Mucosa of gallbladder (tissue), 1 donor: ENCODE measurements at regions not wholly inside any gene's neighbourhood (a gene's known extent, or its start where the extent isn't known, plus 50 kb on each side); places are given as distances from the start of the nearest gene placed in this dataset.
"Not testable (repeated sequence)": the region's sequence is repeated elsewhere in the genome, so short reads cannot be mapped to it uniquely, and the experiment has no call there.

Source experiments
- DNase-seq: peaks from one replicate; pipeline ENCODE4 v3.0.0-alpha.2; 2020; ENCODE audit warnings: low spot score
- donor health status: DM: no; HTN: no; CAD: no.

GRCh38 chr9:115400796-115401195 lies 282.8 kb upstream of the TNC start:
- DNase-seq = no peak

- DNase-seq = no peak
Measured at GRCh38 chr9:115401756-115402327, 283.9 kb upstream of the TNC start.

DNA sequence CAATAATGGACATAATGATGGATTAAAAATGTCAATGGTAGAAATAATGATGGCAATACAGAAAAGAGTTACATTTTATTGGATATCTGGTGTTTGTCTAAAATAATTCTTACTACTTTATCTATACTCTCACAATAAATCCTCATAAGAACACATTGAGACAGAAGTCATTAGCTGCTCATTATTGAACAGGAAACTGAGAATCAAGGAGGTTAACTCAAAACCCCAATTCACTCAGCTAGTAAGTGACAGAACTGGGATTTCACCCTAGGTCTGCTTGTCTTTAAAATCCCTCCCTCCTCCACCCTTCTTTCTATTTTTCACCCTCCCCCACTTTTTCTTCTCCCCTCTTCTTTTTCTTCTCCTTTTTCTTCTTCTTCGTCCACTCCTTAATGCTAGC lies 285.8 kb upstream of the TNC start:
- no peak for DNase-seq

- DNase-seq = no peak
Measured at GRCh38 chr9:115404311-115404710, 286.4 kb upstream of the TNC start.

GRCh38 chr9:115411516-115411915 lies 293.6 kb upstream of the TNC start:
- DNase-seq = no peak

DNA sequence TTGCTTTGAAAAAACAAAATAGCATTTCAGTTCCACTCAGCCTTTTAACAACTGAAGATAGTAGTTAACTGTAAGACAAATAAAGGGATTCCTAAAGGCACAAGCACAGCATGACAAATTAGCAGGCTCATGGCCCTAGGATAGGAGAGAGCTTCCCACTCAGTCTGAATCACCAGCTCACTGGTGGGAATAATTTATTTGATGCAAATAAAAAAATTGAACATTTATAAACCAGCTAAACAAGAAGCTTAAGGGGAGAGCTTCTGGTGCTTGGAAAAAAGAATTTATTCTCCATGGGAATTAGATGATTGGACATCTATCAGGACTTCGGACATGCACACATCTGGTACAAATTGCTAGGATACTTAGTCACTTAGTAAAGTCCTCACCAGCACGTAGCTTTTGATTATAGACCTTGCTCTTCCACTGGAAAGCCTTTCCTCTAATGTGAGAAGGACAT lies 294.1 kb upstream of the TNC start:
- no peak for DNase-seq

- DNase-seq = no peak
Measured at GRCh38 chr9:115412656-115413055, 294.7 kb upstream of the TNC start.

DNA sequence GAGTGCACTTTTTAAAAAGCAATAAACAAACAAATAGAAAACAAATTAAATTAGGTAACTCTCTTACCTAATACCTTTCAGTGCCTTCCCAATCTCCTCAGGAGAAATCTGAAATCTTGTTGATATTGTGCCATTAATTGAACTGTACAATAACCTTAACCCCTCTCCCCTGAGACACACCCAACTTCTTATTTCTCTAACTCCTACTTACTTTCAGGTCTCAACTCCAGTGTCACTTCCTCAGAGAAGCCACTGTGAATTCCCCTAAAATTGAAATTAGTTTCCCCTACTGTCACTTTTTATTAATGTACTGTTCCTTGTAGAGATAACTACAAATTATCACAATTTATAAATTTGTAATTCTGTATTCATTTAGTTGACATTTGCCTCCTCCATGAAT lies 295.3 kb upstream of the TNC start:
- no peak for DNase-seq

- DNase-seq = no peak
Measured at GRCh38 chr9:115413766-115414382, 295.9 kb upstream of the TNC start.

DNA sequence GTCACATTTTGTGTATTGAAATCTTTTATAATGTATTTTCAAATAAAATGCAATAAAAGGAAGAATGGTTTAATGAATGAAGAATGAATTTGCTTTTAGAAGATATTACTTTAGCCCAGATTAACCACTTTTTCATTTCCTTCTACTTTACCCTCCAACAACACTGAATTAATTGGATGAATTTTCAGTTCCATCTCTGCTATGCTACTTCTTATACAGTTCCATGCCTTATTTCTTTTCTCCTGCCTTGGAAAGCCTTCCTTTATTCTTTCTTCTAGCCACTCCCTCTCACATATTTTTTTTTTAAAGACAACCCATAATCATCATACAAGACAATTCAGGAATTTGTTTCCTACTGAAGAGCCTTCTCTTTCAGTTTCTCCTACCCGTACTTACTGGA lies 296.6 kb upstream of the TNC start:
- no peak for DNase-seq

DNA sequence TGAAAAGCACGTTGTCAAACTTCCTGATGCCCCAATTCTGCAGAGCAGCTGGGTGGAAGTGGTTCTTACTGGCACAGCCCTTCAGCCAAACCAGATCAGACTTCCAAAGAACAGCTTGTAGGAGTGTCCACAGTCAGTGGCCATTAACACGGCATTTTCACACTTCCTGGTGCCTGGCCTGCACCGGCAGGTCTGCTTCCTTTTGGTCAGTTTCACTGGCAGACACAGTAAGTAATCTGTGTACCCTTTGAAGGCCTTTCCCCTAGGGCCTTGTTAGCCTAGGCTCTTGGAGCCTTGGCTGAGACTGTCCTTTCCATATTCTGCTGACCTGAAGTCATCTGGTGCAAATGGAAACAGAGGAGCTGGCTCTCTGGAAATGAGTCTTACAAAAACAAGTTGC lies 297.5 kb upstream of the TNC start:
- DNase-seq = no peak

- DNase-seq = no peak
Measured at GRCh38 chr9:115416299-115416698, 298.3 kb upstream of the TNC start.

- DNase-seq = not testable (repeated sequence)
Measured at GRCh38 chr9:115418181-115418580, 300.2 kb upstream of the TNC start.

- DNase-seq = no peak
Measured at GRCh38 chr9:115422932-115423440, 305.0 kb upstream of the TNC start.

GRCh38 chr9:115423646-115424045 lies 305.7 kb upstream of the TNC start:
- no peak for DNase-seq

- no peak for DNase-seq
Measured at GRCh38 chr9:115425601-115426000, 307.6 kb upstream of the TNC start.

GRCh38 chr9:115437418-115437817 lies 319.5 kb upstream of the TNC start:
- DNase-seq = no peak

- DNase-seq = no peak
Measured at GRCh38 chr9:115439641-115440040, 321.7 kb upstream of the TNC start.

- no peak for DNase-seq
Measured at GRCh38 chr9:115442054-115442453, 324.1 kb upstream of the TNC start.

GRCh38 chr9:115443890-115444289 lies 325.9 kb upstream of the TNC start:
- no peak for DNase-seq

GRCh38 chr9:115444959-115445358 lies 327.0 kb upstream of the TNC start:
- no peak for DNase-seq

DNA sequence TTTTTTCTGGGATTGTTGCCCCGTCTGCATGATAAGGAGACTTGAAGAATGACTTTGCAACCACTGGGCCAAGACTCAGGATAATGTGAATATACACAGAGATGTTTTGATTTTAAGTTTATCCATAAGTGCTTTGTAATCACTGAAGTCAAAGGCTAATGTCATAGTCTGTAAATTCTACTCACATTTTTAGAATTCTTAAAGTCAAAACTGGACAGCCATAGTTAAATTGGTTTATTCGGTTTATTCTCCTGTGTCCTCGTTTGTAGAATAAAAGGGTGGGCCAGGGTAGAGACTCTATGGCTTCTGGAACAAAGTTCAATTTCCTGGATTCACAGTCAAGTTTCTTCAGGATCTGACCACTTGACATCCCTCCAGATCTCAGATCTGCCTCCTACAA lies 327.7 kb upstream of the TNC start:
- no peak for DNase-seq

DNA sequence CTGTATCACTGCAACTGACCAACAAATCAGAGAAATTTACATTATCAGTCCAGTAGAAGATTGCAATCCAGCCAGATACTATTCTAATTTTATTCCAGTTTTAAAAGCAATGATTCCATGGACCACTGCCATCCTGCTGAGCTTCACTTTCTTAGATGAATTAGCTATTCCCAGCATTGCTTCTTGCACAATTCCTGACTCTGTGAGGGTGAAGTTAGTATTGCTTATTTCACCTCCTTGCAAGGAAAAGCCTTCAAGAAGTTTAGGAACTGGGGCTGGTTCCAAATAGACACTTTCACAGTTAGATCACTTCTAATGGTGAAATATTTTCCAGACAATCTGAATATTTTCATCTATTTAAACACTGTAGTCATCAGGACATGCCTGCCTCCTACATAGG lies 338.6 kb upstream of the TNC start:
- no peak for DNase-seq

GRCh38 chr9:115461280-115461679 lies 343.3 kb upstream of the TNC start:
- DNase-seq = no peak
